NT2/D1 (cell line): ENCODE measurements at regions not wholly inside any gene's neighbourhood (a gene's known extent, or its start where the extent isn't known, plus 50 kb on each side); places are given as distances from the start of the nearest gene placed in this dataset.

Experiments
- SUZ12 ChIP-seq: IDR thresholded peaks from 2 replicates; pipeline ENCODE4 v1.6.1; 2011; ENCODE audit not compliant: insufficient read length, insufficient read depth; ENCODE audit errors: extremely low read depth
- YY1 ChIP-seq: IDR thresholded peaks from 2 replicates; pipeline ENCODE4 v1.6.1; 2011; ENCODE audit not compliant: insufficient read length, insufficient read depth
- ZNF274 ChIP-seq: IDR thresholded peaks from 2 replicates; pipeline ENCODE4 v1.6.1; 2011; ENCODE audit warnings: mild to moderate bottlenecking, low read depth, low read length

- no peak for TF ChIP-seq YY1
- TF ChIP-seq SUZ12: no peak
- TF ChIP-seq ZNF274: no peak
Measured at GRCh38 chr15:81751816-81752545, 293.8 kb downstream of the MEX3B start.
